Common myeloid progenitor, CD34-positive (primary cell): ENCODE measurements at regions not wholly inside any gene's neighbourhood (a gene's known extent, or its start where the extent isn't known, plus 50 kb on each side); places are given as distances from the start of the nearest gene placed in this dataset.

Source experiments
- CTCF ChIA-PET: fragments of 350-600 bp; sonication (Branson Sonifier 250); formaldehyde crosslinking; loops from one replicate; lab custom pipeline; 2021; ENCODE audit warnings: antibody characterized with exemption; lab: Charles Lee
- POLR2A ChIA-PET: fragments of 350-600 bp; sonication (Branson Sonifier 250); formaldehyde crosslinking; loops from one replicate; lab custom pipeline; 2021; ENCODE audit warnings: antibody characterized with exemption; lab: Charles Lee
- DNase-seq, 3 donors: peaks; one replicate each; pipeline versions ENCODE4 v3.0.0 to v3.0.0-alpha.2; 2013
- H3K27ac ChIP-seq, 2 experiments: 1 replicate in 1 of 2; 2 replicates in 1 of 2; pipeline ENCODE4 v1.7.0; 2013; ENCODE audit warnings: inconsistent platforms in 2 of 2, low read length in 2 of 2, mild to moderate bottlenecking in 2 of 2, low read depth in 1 of 2, moderate library complexity in 1 of 2; ENCODE audit not compliant: severe bottlenecking in 2 of 2, insufficient read depth in 1 of 2, poor library complexity in 1 of 2
- H3K27me3 ChIP-seq, 5 experiments: replicated peaks in 2 of 5; 1 replicate in 3 of 5; 2 replicates in 2 of 5; pipeline versions ENCODE4 v1.6.1 to v1.7.0; 2013; ENCODE audit warnings: low read length in 4 of 5, mild to moderate bottlenecking in 2 of 5, moderate library complexity in 2 of 5, inconsistent platforms in 1 of 5; ENCODE audit not compliant: insufficient read depth in 5 of 5, control insufficient read depth in 4 of 5
- H3K36me3 ChIP-seq, 4 experiments: 1 replicate in 2 of 4; 2 replicates in 2 of 4; pipeline versions ENCODE4 v1.6.1 to v1.7.0; 2013; ENCODE audit warnings: low read length in 3 of 4, control low read depth in 1 of 4, mild to moderate bottlenecking in 1 of 4; ENCODE audit not compliant: control insufficient read depth in 4 of 4, insufficient read depth in 4 of 4
- H3K4me1 ChIP-seq, 4 experiments: 1 replicate in 3 of 4; 2 replicates in 1 of 4; pipeline versions ENCODE4 v1.6.1 to v1.7.1; 2013; ENCODE audit warnings: low read length in 3 of 4, mild to moderate bottlenecking in 3 of 4, control low read depth in 1 of 4, inconsistent platforms in 1 of 4, moderate library complexity in 1 of 4; ENCODE audit not compliant: control insufficient read depth in 4 of 4, insufficient read depth in 4 of 4; ENCODE audit errors: control extremely low read depth in 1 of 4
- H3K4me3 ChIP-seq, 7 experiments: 1 replicate in 4 of 7; 2 replicates in 3 of 7; pipeline versions ENCODE4 v1.5.1 to v1.7.0; 2013; ENCODE audit warnings: mild to moderate bottlenecking in 7 of 7, low read length in 6 of 7, moderate library complexity in 6 of 7, inconsistent platforms in 2 of 7, low read depth in 2 of 7, control low read depth in 1 of 7; ENCODE audit not compliant: insufficient read depth in 4 of 7, control insufficient read depth in 1 of 7; ENCODE audit errors: extremely low read depth in 1 of 7
- H3K9me3 ChIP-seq, 5 experiments: 1 replicate in 4 of 5; 2 replicates in 1 of 5; pipeline versions ENCODE4 v1.6.1 to v1.7.1; 2013; ENCODE audit warnings: low read length in 4 of 5, mild to moderate bottlenecking in 2 of 5, inconsistent platforms in 1 of 5, low read depth in 1 of 5, moderate library complexity in 1 of 5; ENCODE audit not compliant: control insufficient read depth in 4 of 5, insufficient read depth in 2 of 5; ENCODE audit errors: control extremely low read depth in 1 of 5
- WGBS: methylation state at CpG from one replicate; pipeline ENCODE4 v1.1.5; 2013; ENCODE audit not compliant: insufficient coverage; 5-methylcytosine and 5-hydroxymethylcytosine counted together

DNA sequence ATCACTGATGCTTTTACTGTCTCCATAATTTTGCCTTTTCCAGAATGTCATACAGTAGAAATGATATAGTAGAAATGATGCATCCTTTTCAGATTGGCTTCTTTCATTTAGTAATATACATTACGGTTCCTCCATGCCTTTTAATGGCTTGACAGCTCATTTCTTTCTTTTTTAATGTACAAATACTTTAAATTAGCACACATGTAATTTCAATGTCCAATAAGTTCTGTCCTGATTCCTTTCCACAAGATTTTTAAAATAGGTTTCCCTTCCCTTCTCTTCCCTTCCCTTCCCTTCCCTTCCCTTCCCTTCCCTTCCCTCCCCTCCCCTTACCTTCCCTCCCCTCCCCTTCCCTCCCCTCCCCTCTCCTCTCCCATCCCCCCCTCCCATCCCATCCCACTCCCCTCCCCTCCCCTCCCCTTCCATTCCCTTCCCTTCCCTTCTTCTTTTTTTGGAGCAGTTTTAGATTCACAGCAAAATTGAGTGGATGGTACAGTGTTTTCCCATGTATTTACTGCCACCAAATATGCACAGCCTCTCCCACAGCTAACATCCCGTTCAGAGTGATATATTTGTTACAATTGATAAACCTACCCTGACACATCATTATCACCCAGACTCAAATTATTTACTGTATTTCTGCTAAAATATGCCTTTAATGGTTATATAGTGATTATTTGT lies 398.8 kb downstream of the RNF144B start:
- CTCF ChIA-PET: no interaction called here
- Histone ChIP-seq H3K9me3 (no peaks in the 10 kb centered on the region), H3K27me3 (no peaks in the 10 kb centered on the region), H3K4me3 (no peak overlapping the region), H3K27ac (no peak overlapping the region), H3K36me3 (no peaks in the 10 kb centered on the region), H3K4me1 (no peaks in the 10 kb centered on the region)
- 100% methylated on average over 1 of the region's 2 CpGs for WGBS
- POLR2A ChIA-PET: no interaction called here
- DNase-seq: no peak

DNA sequence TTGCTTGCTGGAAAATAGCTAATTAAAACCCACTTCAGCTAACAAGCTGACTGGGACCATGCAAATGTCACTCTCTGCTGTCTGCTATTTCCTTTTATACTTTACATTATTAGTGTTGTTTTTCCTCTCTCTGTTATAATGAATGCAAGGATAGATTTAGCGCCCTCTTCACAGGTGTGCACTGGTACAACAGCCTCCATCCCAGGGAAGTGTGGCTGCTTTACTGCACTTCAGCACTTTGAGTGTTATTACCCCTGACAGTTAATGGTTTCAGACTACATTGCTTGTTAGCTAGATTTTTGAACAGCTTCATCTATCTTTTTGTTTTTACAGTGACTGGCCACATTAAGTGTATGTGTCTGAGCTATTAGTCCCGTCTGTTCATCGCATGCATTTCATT lies 405.7 kb downstream of the RNF144B start:
- DNase-seq: no peak
- peaks cover 0 to 3% (median 0%) of the 10 kb centered on the region in 5 experiments for H3K9me3 ChIP-seq
- H3K27ac ChIP-seq: no peak overlapping the region
- H3K4me3 ChIP-seq: no peak overlapping the region
- H3K36me3 ChIP-seq: no peaks in the 10 kb centered on the region
- POLR2A ChIA-PET: no interaction called here
- CTCF ChIA-PET: interaction anchor here (0.5 kb wide), 1 partner anchor 1105 kb away, joined by 3 read pairs; no protein-coding TSS in a partner anchor
- no peaks in the 10 kb centered on the region for H3K4me1 ChIP-seq
- 50% methylated on average over 2 of the region's 3 CpGs for WGBS
- H3K27me3 ChIP-seq: no peaks in the 10 kb centered on the region

DNA sequence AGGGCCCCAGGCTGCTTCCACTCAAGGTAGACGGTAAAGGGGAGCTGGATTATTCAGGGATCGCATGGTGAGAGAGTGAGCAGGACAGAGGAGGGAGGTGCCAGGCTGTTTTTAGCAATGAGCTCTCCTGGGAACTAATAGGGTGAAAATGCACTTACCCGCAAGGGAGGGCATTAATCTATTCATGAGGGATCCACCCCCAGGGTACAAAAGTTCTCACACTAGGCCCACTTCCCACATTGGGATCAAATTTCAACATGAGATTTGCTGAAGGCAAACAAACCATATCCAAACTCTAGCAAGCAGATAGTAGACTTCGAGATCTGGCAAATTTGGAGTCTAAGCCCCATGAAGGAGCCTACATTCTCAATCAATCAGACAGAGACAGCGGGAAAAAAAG lies 408.6 kb downstream of the RNF144B start:
- no peak overlapping the region for H3K4me3 ChIP-seq
- H3K27ac ChIP-seq: no peak overlapping the region
- DNase-seq: no peak
- peaks cover 0 to 3% (median 0%) of the 10 kb centered on the region in 5 experiments for H3K9me3 ChIP-seq
- no peaks in the 10 kb centered on the region for H3K4me1 ChIP-seq
- H3K36me3 ChIP-seq: no peaks in the 10 kb centered on the region
- POLR2A ChIA-PET: no interaction called here
- WGBS: 94% methylated on average over 2 of the region's 5 CpGs
- CTCF ChIA-PET: no interaction called here
- H3K27me3 ChIP-seq: no peaks in the 10 kb centered on the region

DNA sequence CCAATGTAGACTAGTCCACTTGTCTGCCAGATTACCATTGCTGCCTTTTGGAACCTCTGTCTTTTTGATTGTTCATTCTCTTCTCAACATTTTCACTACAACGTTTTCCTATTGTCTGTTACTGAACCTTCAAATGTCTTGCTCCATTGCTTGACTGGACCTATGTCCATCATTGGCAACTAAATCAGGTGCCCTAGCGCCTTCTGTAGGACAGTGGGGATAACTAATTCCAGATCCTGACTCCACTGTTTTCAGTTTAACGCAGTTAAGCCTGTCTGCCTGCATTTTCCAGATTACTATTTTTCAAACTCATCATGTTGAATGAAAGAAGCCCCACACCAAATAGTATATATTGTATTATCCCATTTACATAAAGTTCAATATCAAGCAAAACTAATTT lies 433.6 kb downstream of the RNF144B start:
- CTCF ChIA-PET: interaction anchor here (0.5 kb wide), 1 partner anchor 206 kb away, joined by 3 read pairs; no protein-coding TSS in a partner anchor
- WGBS: 52% methylated on average over 2 of the region's 3 CpGs
- H3K36me3 ChIP-seq: no peaks in the 10 kb centered on the region
- POLR2A ChIA-PET: no interaction called here
- H3K4me3 ChIP-seq: no peak overlapping the region
- no peaks in the 10 kb centered on the region for H3K27me3 ChIP-seq
- no peaks in the 10 kb centered on the region for H3K4me1 ChIP-seq
- peaks cover 4 to 39% (median 16%) of the 10 kb centered on the region in 5 experiments for H3K9me3 ChIP-seq
- DNase-seq: no peak
- no peak overlapping the region for H3K27ac ChIP-seq

DNA sequence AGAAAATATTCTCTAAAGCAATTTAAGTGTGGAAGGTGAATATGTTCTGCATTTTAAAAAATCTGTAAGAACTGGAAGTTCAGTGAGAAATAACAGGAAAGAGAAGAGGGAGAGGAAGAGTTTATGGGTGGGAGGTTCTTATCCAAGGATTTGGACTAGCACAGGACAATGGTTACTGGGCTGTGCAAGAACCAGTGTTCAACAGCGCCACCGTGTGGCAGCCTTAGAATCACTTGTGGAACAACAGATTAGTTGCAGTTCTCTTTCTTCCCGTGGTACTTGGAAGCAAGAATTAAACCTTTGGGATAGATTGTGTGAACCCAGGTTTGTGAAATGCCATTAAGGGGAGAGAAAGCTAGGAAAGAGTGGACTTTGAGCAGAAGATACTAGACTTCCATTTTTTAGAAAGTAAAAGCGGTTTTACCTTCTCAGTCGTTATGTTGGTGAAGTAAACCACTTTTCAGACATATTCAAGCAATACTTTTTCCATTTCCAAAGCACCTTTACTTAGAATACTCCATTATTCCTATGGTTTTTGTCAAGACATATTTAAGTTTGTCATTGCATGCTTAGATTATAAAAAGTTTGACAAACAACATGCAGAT lies 436.7 kb downstream of the RNF144B start:
- ChIA-PET POLR2A (no interaction called here), CTCF (interaction anchor here (1.0 kb wide), 1 partner anchor 235 kb away, joined by 3 read pairs; no protein-coding TSS in a partner anchor)
- 51% methylated on average over 5 of the region's 5 CpGs for WGBS
- Histone ChIP-seq H3K27ac (no peak overlapping the region), H3K9me3 (peaks cover 4 to 41% (median 16%) of the 10 kb centered on the region in 5 experiments), H3K27me3 (no peaks in the 10 kb centered on the region), H3K4me1 (no peaks in the 10 kb centered on the region), H3K4me3 (no peak overlapping the region), H3K36me3 (no peaks in the 10 kb centered on the region)
- DNase-seq: peak; percentile 39 to 62 (median 55)

DNA sequence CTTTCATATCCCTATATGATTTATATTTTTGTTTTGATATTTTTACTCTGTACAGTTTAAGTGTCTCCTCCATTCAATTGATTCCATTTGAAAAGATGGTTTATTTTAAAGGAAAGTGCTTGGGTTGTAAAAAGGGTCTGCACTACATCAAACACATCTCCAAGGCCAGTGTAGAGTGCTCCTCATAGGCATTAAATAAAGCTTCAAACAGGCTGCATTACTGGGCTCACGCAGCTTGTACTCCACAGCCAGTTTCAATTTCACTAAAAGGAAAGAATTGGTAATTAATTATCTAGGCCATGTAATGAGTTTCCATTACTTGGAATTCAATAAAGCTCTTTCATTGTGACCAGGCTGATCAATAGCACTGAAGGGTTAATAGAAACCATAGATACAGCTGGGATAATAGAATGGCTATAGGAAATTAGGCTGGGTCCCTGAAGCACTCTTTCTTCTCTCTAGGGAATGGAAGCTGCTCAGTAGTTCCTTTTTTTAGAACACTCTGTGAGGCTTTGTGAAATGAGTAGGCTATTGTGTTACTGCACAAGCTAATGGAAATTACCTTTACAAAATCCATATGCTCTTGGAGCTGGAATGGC lies 442.2 kb downstream of the RNF144B start:
- Histone ChIP-seq H3K4me1 (no peaks in the 10 kb centered on the region), H3K36me3 (no peaks in the 10 kb centered on the region), H3K9me3 (peaks cover 0 to 14% (median 3%) of the 10 kb centered on the region in 5 experiments), H3K4me3 (no peak overlapping the region), H3K27me3 (no peaks in the 10 kb centered on the region), H3K27ac (no peak overlapping the region)
- ChIA-PET POLR2A (no interaction called here), CTCF (no interaction called here)
- DNase-seq: no peak
- WGBS: no CpG with 5 or more reads among the region's 1 CpG

DNA sequence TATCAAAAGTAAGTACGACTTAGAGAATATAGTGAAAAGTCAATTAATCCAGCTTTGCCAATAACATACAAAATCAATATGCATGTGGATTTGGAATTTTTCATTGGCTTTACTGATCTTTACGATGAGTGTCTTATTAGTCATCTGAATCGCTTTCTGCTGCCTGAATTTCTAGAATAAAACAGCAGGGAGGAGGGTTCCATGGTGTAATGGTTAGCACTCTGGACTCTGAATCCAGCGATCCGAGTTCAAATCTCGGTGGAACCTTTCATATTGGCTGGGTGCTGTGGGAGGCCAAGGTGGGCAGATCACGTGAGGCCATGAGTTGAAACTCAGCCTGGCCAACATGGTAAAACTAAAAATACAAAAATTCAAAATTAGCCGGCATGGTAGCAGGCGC lies 448.8 kb downstream of the RNF144B start:
- CTCF ChIA-PET: no interaction called here
- no peaks in the 10 kb centered on the region for H3K4me1 ChIP-seq
- no peak overlapping the region for H3K4me3 ChIP-seq
- H3K27me3 ChIP-seq: no peaks in the 10 kb centered on the region
- WGBS: 96% methylated on average over 6 of the region's 9 CpGs
- no peak overlapping the region for H3K27ac ChIP-seq
- H3K9me3 ChIP-seq: peaks cover 0 to 2% (median 0%) of the 10 kb centered on the region in 5 experiments
- H3K36me3 ChIP-seq: no peaks in the 10 kb centered on the region
- DNase-seq: no peak
- POLR2A ChIA-PET: no interaction called here
